ENCODE measurements at regions not wholly inside any gene's neighbourhood (a gene's known extent, or its start where the extent isn't known, plus 50 kb on each side); places are given as distances from the start of the nearest gene placed in this dataset.
A peak's percentile ranks its signal among the peaks of the same experiment; 100 is the strongest.

DNA sequence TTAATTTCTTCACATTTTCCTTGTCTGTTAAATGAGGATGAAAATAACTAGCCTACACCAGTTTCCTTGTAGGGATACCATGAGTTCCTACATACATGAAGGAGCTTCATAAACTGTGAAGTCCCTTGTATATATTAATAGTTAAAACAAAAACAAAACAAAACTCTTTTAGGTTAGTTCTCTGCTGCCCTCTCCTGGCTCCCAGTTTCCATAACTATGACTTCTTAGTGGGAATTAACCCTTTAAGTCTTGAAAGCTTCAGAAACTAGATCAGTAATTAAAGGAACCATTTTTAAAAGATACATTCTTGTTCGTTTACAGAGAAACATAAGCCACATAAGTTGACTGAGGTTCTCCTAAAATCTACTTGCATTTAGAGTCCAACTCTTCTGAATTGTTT lies 500.0 kb upstream of the C9orf72 start:
- FAIRE-seq = no peak
- no peaks in the 10 kb centered on the region for H3K4me1 ChIP-seq (ENCODE audit: control insufficient read depth, insufficient read depth, low read length)
- no peak overlapping the region for H3K4me3 ChIP-seq
- intact Hi-C loops (cut with micrococcal nuclease; ENCODE audit: unreplicated experiment) (loop anchor here (1.0 to 10.0 kb wide), 4 partner anchors 58 to 738 kb away; no protein-coding TSS in a partner anchor), in situ Hi-C loops (cut with MboI) (loop anchor here (5.0 kb wide), 1 partner anchor 351 kb away; no protein-coding TSS in a partner anchor)
- H3K9ac ChIP-seq (ENCODE audit: control insufficient read depth, insufficient read depth, low read length) = no peak overlapping the region
- ATAC-seq = peak; percentile 44; the same call in 2 of the 3 replicates
- H3K9me3 ChIP-seq (replicated peaks; ENCODE audit: control insufficient read depth, insufficient read depth, low read length) = no peaks in the 10 kb centered on the region
- no peaks in the 10 kb centered on the region for H4K20me1 ChIP-seq (ENCODE audit: control insufficient read depth, insufficient read depth)
- H3K36me3 ChIP-seq (ENCODE audit: control insufficient read depth in 2 of 2, insufficient read depth in 2 of 2, low read length in 1 of 2) = no peaks in the 10 kb centered on the region
- ChIA-PET POLR2A (interaction anchor here (0.6 kb wide), 1 partner anchor 352 kb away, joined by 5 read pairs; no protein-coding TSS in a partner anchor), CTCF (interaction anchor here (0.7 to 5.0 kb wide), 12 partner anchors 8 to 740 kb away, joined by 3 to 93 read pairs (median 3); no protein-coding TSS in a partner anchor), RAD21 (ENCODE audit: unreplicated experiment) (interaction anchor here (1.0 to 3.8 kb wide), 6 partner anchors 185 to 740 kb away, joined by 3 to 44 read pairs (median 4); no protein-coding TSS in a partner anchor), SMC1A (ENCODE audit: uncharacterized antibody, unreplicated experiment) (interaction anchor here (0.8 to 6.4 kb wide), 5 partner anchors 10 to 347 kb away, joined by 3 to 100 read pairs (median 3); no protein-coding TSS in a partner anchor)
- no TSS peak for BruUV-seq (replicated peaks)
- 0% methylated on average over 1 of the region's 1 CpG for whole genome bisulfite sequencing (ENCODE audit: insufficient coverage, insufficient replicate concordance, low lambda C conversion rate, missing lambda C conversion rate)
- no peaks in the 10 kb centered on the region for H3K79me2 ChIP-seq (ENCODE audit: control insufficient read depth, insufficient read depth, low read length)
- no peak overlapping the region for H3K4me2 ChIP-seq (ENCODE audit: control insufficient read depth, insufficient read depth)
- no peak overlapping the region for H3K27ac ChIP-seq (ENCODE audit: control insufficient read depth, insufficient read depth)
- H3K27me3 ChIP-seq (replicated peaks in 1 of 2; ENCODE audit: control insufficient read depth in 2 of 2, insufficient read depth in 2 of 2, low read length in 1 of 2) = no peaks in the 10 kb centered on the region
- TF ChIP-seq RELA (IDR thresholded peaks at IDR 0.05; ENCODE audit: borderline replicate concordance, partially characterized antibody) = no peak
- TF ChIP-seq MEF2A (IDR thresholded peaks at IDR 0.05; ENCODE audit: insufficient read depth, low read depth, low read length) = no peak
- TF ChIP-seq ETV6 (conservative IDR thresholded peaks at IDR 0.05 in 1 of 2, IDR thresholded peaks at IDR 0.05 in 1 of 2; ENCODE audit: borderline replicate concordance in 1 of 2, low read depth in 1 of 2) = no peak
- peak; percentile 57 for TF ChIP-seq RAD21 (IDR thresholded peaks at IDR 0.05; ENCODE audit: insufficient read depth, low read depth, low read length)
- TF ChIP-seq SMC3 (IDR thresholded peaks at IDR 0.05; ENCODE audit: borderline replicate concordance, low read length) = peak; percentile 63; the same call in 1 of the 2 replicates
- no peak for TF ChIP-seq MAX (IDR thresholded peaks at IDR 0.05; ENCODE audit: low read depth, low read length)
- peak; percentile 22 to 50 (median 23); a peak in 3 of 6 replicates for TF ChIP-seq CTCF (IDR thresholded peaks at IDR 0.05 in 2 of 3, conservative IDR thresholded peaks at IDR 0.05 in 1 of 3; ENCODE audit: control insufficient read depth in 2 of 3, extremely low read depth in 1 of 3, insufficient read depth in 1 of 3, low read depth in 3 of 3, low read length in 3 of 3)
- no peak for TF ChIP-seq BCL11A (IDR thresholded peaks at IDR 0.05; ENCODE audit: low read depth, low read length)
- H2AFZ ChIP-seq (ENCODE audit: control insufficient read depth, low read depth, low read length) = no peak overlapping the region
- no peak for DNase-seq (ENCODE audit: low read depth, low spot score)
